ENCODE measurements at regions not wholly inside any gene's neighbourhood (a gene's known extent, or its start where the extent isn't known, plus 50 kb on each side); places are given as distances from the start of the nearest gene placed in this dataset.

- no peak for DNase-seq (ENCODE audit: extremely low read depth, low read depth)
- no peak for TF ChIP-seq CTCF (IDR thresholded peaks at IDR 0.05; ENCODE audit: low read depth, low read length)
Measured at GRCh38 chr13:31461923-31462322, 262.1 kb downstream of the B3GLCT start.

GRCh38 chr13:31462766-31463165, 263.0 kb downstream of the B3GLCT start:
- TF ChIP-seq CTCF (IDR thresholded peaks at IDR 0.05; ENCODE audit: low read depth, low read length): no peak
- DNase-seq (ENCODE audit: extremely low read depth, low read depth): no peak

GRCh38 chr13:31468114-31468902, 268.5 kb downstream of the B3GLCT start:
- no peak for DNase-seq (ENCODE audit: extremely low read depth, low read depth)
- no peak for TF ChIP-seq CTCF (IDR thresholded peaks at IDR 0.05; ENCODE audit: low read depth, low read length)

GRCh38 chr13:31469377-31469776, 269.6 kb downstream of the B3GLCT start:
- TF ChIP-seq CTCF (IDR thresholded peaks at IDR 0.05; ENCODE audit: low read depth, low read length): no peak
- DNase-seq (ENCODE audit: extremely low read depth, low read depth): no peak

GRCh38 chr13:31476266-31476665, 263.1 kb upstream of the RXFP2 start:
- DNase-seq (ENCODE audit: extremely low read depth, low read depth): peak; percentile 15
- no peak for TF ChIP-seq CTCF (IDR thresholded peaks at IDR 0.05; ENCODE audit: low read depth, low read length)

- TF ChIP-seq CTCF (IDR thresholded peaks at IDR 0.05; ENCODE audit: low read depth, low read length): no peak
- no peak for DNase-seq (ENCODE audit: extremely low read depth, low read depth)
Measured at GRCh38 chr13:31476753-31477152, 262.6 kb upstream of the RXFP2 start.

GRCh38 chr13:31477961-31478360, 261.4 kb upstream of the RXFP2 start:
- DNase-seq (ENCODE audit: extremely low read depth, low read depth): peak; percentile 12
- TF ChIP-seq CTCF (IDR thresholded peaks at IDR 0.05; ENCODE audit: low read depth, low read length): no peak

Data from AG09319 (cell line).